Endothelial cell of umbilical vein (primary cell): ENCODE measurements at regions not wholly inside any gene's neighbourhood (a gene's known extent, or its start where the extent isn't known, plus 50 kb on each side); places are given as distances from the start of the nearest gene placed in this dataset.

Experiments
- POLR2A ChIP-seq: IDR thresholded peaks from 2 replicates; pipeline ENCODE4 v1.6.1; 2012; ENCODE audit warnings: low read depth, mild to moderate bottlenecking, control low read depth, low read length
- POLR2AphosphoS5 ChIP-seq: IDR thresholded peaks from 2 replicates; pipeline ENCODE4 v1.6.1; 2012; ENCODE audit warnings: low read depth, mild to moderate bottlenecking, control low read depth, low read length, moderate library complexity; ENCODE audit not compliant: insufficient read depth
- TF ChIP-seq, protein P1 (sequence below), 2 donors: IDR thresholded peaks; 1 replicate in 1 of 2; 2 replicates in 1 of 2; pipeline ENCODE4 v1.5.1; 2011; ENCODE audit warnings: low read length in 2 of 2, mild to moderate bottlenecking in 2 of 2, moderate library complexity in 2 of 2, control low read depth in 1 of 2, inconsistent platforms in 1 of 2, low read depth in 1 of 2; ENCODE audit not compliant: insufficient read depth in 1 of 2; ENCODE audit errors: extremely low read depth in 1 of 2

DNA sequence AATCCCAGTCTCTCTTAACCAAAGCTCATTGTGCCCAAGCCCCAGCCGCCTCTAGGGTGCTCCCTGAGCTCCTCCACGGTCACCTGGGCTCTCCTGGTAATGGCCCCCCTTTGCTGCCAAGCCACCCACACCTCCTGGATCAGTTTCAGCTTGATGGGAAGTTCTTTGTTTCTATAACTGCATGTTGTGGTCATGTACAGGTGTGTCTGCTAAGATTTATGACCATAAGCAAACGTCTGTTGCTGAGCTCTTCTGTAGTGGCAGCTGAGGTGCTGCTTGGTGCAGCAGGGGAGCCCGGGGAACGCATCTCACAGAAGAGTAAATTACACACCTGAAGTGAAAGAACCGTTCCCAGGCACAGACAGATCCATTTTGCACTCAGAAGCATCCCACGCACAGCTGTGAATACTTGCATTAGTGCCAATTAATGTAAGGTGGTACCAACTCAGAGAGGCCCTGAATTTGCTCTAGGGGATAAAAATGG lies 194.6 kb upstream of the ARID1B start:
- TF ChIP-seq, protein P1, sequence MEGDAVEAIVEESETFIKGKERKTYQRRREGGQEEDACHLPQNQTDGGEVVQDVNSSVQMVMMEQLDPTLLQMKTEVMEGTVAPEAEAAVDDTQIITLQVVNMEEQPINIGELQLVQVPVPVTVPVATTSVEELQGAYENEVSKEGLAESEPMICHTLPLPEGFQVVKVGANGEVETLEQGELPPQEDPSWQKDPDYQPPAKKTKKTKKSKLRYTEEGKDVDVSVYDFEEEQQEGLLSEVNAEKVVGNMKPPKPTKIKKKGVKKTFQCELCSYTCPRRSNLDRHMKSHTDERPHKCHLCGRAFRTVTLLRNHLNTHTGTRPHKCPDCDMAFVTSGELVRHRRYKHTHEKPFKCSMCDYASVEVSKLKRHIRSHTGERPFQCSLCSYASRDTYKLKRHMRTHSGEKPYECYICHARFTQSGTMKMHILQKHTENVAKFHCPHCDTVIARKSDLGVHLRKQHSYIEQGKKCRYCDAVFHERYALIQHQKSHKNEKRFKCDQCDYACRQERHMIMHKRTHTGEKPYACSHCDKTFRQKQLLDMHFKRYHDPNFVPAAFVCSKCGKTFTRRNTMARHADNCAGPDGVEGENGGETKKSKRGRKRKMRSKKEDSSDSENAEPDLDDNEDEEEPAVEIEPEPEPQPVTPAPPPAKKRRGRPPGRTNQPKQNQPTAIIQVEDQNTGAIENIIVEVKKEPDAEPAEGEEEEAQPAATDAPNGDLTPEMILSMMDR (IDR thresholded peaks at IDR 0.05; ENCODE audit: extremely low read depth in 1 of 2, insufficient read depth in 1 of 2, low read depth in 1 of 2, low read length in 2 of 2), result no peak
- TF ChIP-seq POLR2A, result no peak
- no peak for TF ChIP-seq POLR2AphosphoS5
